ENCODE measurements at regions not wholly inside any gene's neighbourhood (a gene's known extent, or its start where the extent isn't known, plus 50 kb on each side); places are given as distances from the start of the nearest gene placed in this dataset.

GRCh38 chr4:81355136-81355535 is 116.6 kb downstream of the RASGEF1B start:
- no peaks in the 10 kb centered on the region for H3K4me1 ChIP-seq (ENCODE audit: control insufficient read depth, insufficient read depth, low read length)
- no peaks in the 10 kb centered on the region for H3K27me3 ChIP-seq (ENCODE audit: control insufficient read depth, insufficient read depth, low read length)
- H3K36me3 ChIP-seq (ENCODE audit: control insufficient read depth, insufficient read depth, low read length): no peaks in the 10 kb centered on the region
- no peak for ATAC-seq
- no peaks in the 10 kb centered on the region for H3K36me3 Mint-ChIP-seq
- H3K4me3 ChIP-seq (ENCODE audit: low read length): no peak overlapping the region
- peaks cover 15 to 22% of the 10 kb centered on the region in 2 donors for H3K27me3 Mint-ChIP-seq (ENCODE audit: low read depth in 2 of 2)
- intact Hi-C loops (cut with micrococcal nuclease): no loop called here
- no peaks in the 10 kb centered on the region for H3K9me3 ChIP-seq (ENCODE audit: control insufficient read depth, insufficient read depth, low read length)
- H3K27ac Mint-ChIP-seq: no peak overlapping the region
- no peak overlapping the region for H3K27ac ChIP-seq (ENCODE audit: low read length)
- no peak overlapping the region for H3K4me3 Mint-ChIP-seq
- no peaks in the 10 kb centered on the region for H3K9me3 Mint-ChIP-seq
- TF ChIP-seq, protein P1, sequence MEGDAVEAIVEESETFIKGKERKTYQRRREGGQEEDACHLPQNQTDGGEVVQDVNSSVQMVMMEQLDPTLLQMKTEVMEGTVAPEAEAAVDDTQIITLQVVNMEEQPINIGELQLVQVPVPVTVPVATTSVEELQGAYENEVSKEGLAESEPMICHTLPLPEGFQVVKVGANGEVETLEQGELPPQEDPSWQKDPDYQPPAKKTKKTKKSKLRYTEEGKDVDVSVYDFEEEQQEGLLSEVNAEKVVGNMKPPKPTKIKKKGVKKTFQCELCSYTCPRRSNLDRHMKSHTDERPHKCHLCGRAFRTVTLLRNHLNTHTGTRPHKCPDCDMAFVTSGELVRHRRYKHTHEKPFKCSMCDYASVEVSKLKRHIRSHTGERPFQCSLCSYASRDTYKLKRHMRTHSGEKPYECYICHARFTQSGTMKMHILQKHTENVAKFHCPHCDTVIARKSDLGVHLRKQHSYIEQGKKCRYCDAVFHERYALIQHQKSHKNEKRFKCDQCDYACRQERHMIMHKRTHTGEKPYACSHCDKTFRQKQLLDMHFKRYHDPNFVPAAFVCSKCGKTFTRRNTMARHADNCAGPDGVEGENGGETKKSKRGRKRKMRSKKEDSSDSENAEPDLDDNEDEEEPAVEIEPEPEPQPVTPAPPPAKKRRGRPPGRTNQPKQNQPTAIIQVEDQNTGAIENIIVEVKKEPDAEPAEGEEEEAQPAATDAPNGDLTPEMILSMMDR (IDR thresholded peaks at IDR 0.05): no peak
- DNase-seq: no peak
- peaks cover 5 to 7% of the 10 kb centered on the region in 2 donors for H3K4me1 Mint-ChIP-seq
- WGBS (ENCODE audit: insufficient coverage): 86% methylated on average over 1 of the region's 2 CpGs

DNA sequence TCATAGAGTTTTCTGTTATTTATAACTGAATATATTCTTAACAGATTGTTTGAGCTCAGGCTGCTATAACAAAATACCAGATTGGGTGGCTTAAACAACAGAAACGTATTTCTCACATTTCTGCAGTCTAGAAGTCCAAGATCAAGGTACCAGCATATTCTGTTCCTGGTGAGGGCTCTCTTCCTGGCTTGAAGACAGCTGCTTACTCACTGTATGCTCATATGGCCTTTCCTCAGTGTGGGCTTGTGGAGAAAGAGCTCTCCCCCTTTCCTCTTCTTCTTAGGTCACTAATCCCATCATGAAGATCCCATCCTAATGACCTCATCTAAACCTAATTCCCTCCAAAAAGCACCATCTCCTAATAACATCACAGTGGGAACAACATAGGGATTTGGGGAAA is 117.8 kb downstream of the RASGEF1B start:
- H3K27me3 Mint-ChIP-seq (ENCODE audit: low read depth in 2 of 2): peaks cover 9 to 14% of the 10 kb centered on the region in 2 donors

DNA sequence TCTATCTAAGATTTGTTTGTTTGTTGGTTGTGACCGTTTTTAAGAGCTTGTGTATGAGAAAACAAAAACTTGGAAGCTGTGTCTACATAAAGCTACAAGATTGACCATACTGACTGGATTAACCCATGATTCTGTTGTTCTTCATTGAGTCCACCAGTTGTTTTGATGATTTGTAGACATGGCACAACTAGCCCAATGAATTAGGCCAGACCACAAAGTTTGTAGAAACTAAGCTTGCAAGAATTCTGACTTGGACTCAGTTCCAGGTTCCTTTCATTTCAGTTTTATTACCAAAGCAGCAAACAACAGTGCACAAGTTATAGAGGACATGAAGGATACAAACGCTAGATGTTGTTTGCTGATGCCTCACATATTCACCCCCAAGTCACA is 119.3 kb downstream of the RASGEF1B start:
- 75% methylated on average over 2 of the region's 2 CpGs for WGBS (ENCODE audit: insufficient coverage)
- Mint-ChIP-seq H3K27ac (no peak overlapping the region), H3K9me3 (no peaks in the 10 kb centered on the region), H3K27me3 (ENCODE audit: low read depth in 2 of 2) (peaks cover 6 to 13% of the 10 kb centered on the region in 2 donors), H3K36me3 (no peaks in the 10 kb centered on the region), H3K4me1 (peaks cover 5 to 7% of the 10 kb centered on the region in 2 donors), H3K4me3 (no peak overlapping the region)
- ATAC-seq (no peak), DNase-seq (no peak)
- Histone ChIP-seq H3K27me3 (ENCODE audit: control insufficient read depth, insufficient read depth, low read length) (no peaks in the 10 kb centered on the region), H3K27ac (ENCODE audit: low read length) (no peak overlapping the region), H3K4me3 (ENCODE audit: low read length) (no peak overlapping the region), H3K9me3 (ENCODE audit: control insufficient read depth, insufficient read depth, low read length) (no peaks in the 10 kb centered on the region), H3K4me1 (ENCODE audit: control insufficient read depth, insufficient read depth, low read length) (no peaks in the 10 kb centered on the region), H3K36me3 (ENCODE audit: control insufficient read depth, insufficient read depth, low read length) (no peaks in the 10 kb centered on the region)
- TF ChIP-seq, protein P1 (IDR thresholded peaks at IDR 0.05): no peak
- intact Hi-C loops (cut with micrococcal nuclease): no loop called here

More for the DNA sequence above, 117.8 kb downstream of the RASGEF1B start:
- no peak overlapping the region for H3K4me3 ChIP-seq (ENCODE audit: low read length)
- intact Hi-C loops (cut with micrococcal nuclease): no loop called here
- Mint-ChIP-seq H3K9me3 (no peaks in the 10 kb centered on the region), H3K4me3 (no peak overlapping the region), H3K4me1 (peaks cover 5 to 7% of the 10 kb centered on the region in 2 donors), H3K27ac (no peak overlapping the region), H3K36me3 (no peaks in the 10 kb centered on the region)
- ATAC-seq: no peak
- no peaks in the 10 kb centered on the region for H3K4me1 ChIP-seq (ENCODE audit: control insufficient read depth, insufficient read depth, low read length)
- no peak overlapping the region for H3K27ac ChIP-seq (ENCODE audit: low read length)
- WGBS (ENCODE audit: insufficient coverage): 57% methylated on average over 1 of the region's 1 CpG
- no peak for DNase-seq
- no peaks in the 10 kb centered on the region for H3K9me3 ChIP-seq (ENCODE audit: control insufficient read depth, insufficient read depth, low read length)
- H3K27me3 ChIP-seq (ENCODE audit: control insufficient read depth, insufficient read depth, low read length): no peaks in the 10 kb centered on the region
- TF ChIP-seq, protein P1 (IDR thresholded peaks at IDR 0.05): no peak
- no peaks in the 10 kb centered on the region for H3K36me3 ChIP-seq (ENCODE audit: control insufficient read depth, insufficient read depth, low read length)

Measured in natural killer cell (primary cell).